Hepatocyte (in vitro differentiated cells): ENCODE measurements at regions not wholly inside any gene's neighbourhood (a gene's known extent, or its start where the extent isn't known, plus 50 kb on each side); places are given as distances from the start of the nearest gene placed in this dataset.

Experiments used
- DNase-seq: peaks from one replicate; pipeline ENCODE4 v3.0.0-alpha.2; 2016; ENCODE audit warnings: low spot score
- H2AFZ ChIP-seq: fragments of 200-600 bp; sonication (generic); 2 replicates; pipeline ENCODE4 v1.6.0; 2016; ENCODE audit warnings: antibody characterized with exemption, mild to moderate bottlenecking
- H3K27ac ChIP-seq: fragments of 200-600 bp; sonication (generic); 2 replicates; pipeline ENCODE4 v1.5.1; 2016; ENCODE audit warnings: mild to moderate bottlenecking
- H3K27me3 ChIP-seq: fragments of 200-600 bp; sonication (generic); 2 replicates; pipeline ENCODE4 v1.6.1; 2016
- H3K36me3 ChIP-seq: fragments of 200-600 bp; sonication (generic); replicated peaks from 2 replicates; pipeline ENCODE4 v1.5.1; 2016; ENCODE audit warnings: low read depth; ENCODE audit not compliant: insufficient read depth
- H3K4me1 ChIP-seq: fragments of 200-600 bp; sonication (generic); 2 replicates; pipeline ENCODE4 v1.5.1; 2016; ENCODE audit warnings: mild to moderate bottlenecking, moderate library complexity; ENCODE audit not compliant: insufficient read depth
- H3K4me2 ChIP-seq: fragments of 200-600 bp; sonication (generic); 2 replicates; pipeline ENCODE4 v1.6.0; 2016
- H3K4me3 ChIP-seq: fragments of 200-600 bp; sonication (generic); 2 replicates; pipeline ENCODE4 v1.5.1; 2016; ENCODE audit warnings: mild to moderate bottlenecking
- H3K79me2 ChIP-seq: fragments of 200-600 bp; sonication (generic); 2 replicates; pipeline ENCODE4 v1.6.0; 2017; ENCODE audit warnings: mild to moderate bottlenecking
- H3K9me2 ChIP-seq: fragments of 200-600 bp; sonication (generic); replicated peaks from 2 replicates; pipeline ENCODE4 v1.6.0; 2017; ENCODE audit warnings: mild to moderate bottlenecking; ENCODE audit not compliant: insufficient read depth
- H3K9me3 ChIP-seq: fragments of 200-600 bp; sonication (generic); 2 replicates; pipeline ENCODE4 v1.5.1; 2016; ENCODE audit warnings: low read depth, mild to moderate bottlenecking
- H4K20me1 ChIP-seq: fragments of 200-600 bp; sonication (generic); 2 replicates; pipeline ENCODE4 v1.6.0; 2016; ENCODE audit warnings: mild to moderate bottlenecking; ENCODE audit not compliant: insufficient read depth, poor library complexity, severe bottlenecking
- CTCF ChIP-seq: fragments of 200-600 bp; sonication (generic); IDR thresholded peaks from 2 replicates; pipeline ENCODE4 v1.5.1; 2016; ENCODE audit warnings: antibody characterized with exemption, mild to moderate bottlenecking; ENCODE audit not compliant: poor library complexity
- EZH2 ChIP-seq: fragments of 200-600 bp; sonication (generic); IDR thresholded peaks from 2 replicates; pipeline ENCODE4 v1.6.1; 2016; ENCODE audit warnings: antibody characterized with exemption, mild to moderate bottlenecking, borderline replicate concordance
- EZH2phosphoT487 ChIP-seq: fragments of 200-600 bp; sonication (generic); IDR thresholded peaks from one replicate; pipeline ENCODE4 v1.6.1; 2018; ENCODE audit warnings: antibody characterized with exemption, mild to moderate bottlenecking, low read depth, moderate library complexity; ENCODE audit not compliant: unreplicated experiment, severe bottlenecking
- WGBS: methylation state at CpG from one replicate; pipeline ENCODE4 v1.1.6; 2016; ENCODE audit warnings: low lambda C conversion rate; ENCODE audit errors: missing lambda C conversion rate; 5-methylcytosine and 5-hydroxymethylcytosine counted together

- no peaks in the 10 kb centered on the region for H3K27me3 ChIP-seq
- no peaks in the 10 kb centered on the region for H4K20me1 ChIP-seq
- no peak overlapping the region for H3K27ac ChIP-seq
- H3K36me3 ChIP-seq = no peaks in the 10 kb centered on the region
- H2AFZ ChIP-seq = no peak overlapping the region
- no peaks in the 10 kb centered on the region for H3K9me2 ChIP-seq
- H3K9me3 ChIP-seq = no peaks in the 10 kb centered on the region
- no peak for TF ChIP-seq EZH2phosphoT487
- no peak for TF ChIP-seq CTCF
- TF ChIP-seq EZH2 = no peak
- peaks cover 3% of the 10 kb centered on the region for H3K4me1 ChIP-seq
- no peaks in the 10 kb centered on the region for H3K79me2 ChIP-seq
- no peak overlapping the region for H3K4me3 ChIP-seq
- WGBS = 95% methylated on average over 6 of the region's 6 CpGs
- no peak overlapping the region for H3K4me2 ChIP-seq
- DNase-seq = no peak
Observed at GRCh38 chr12:88310666-88311065, 168.6 kb downstream of the TMTC3 start.

GRCh38 chr12:88313554-88313953 lies 171.4 kb downstream of the TMTC3 start:
- Histone ChIP-seq H3K27me3 (no peaks in the 10 kb centered on the region), H3K79me2 (no peaks in the 10 kb centered on the region), H3K9me3 (no peaks in the 10 kb centered on the region), H3K4me3 (no peak overlapping the region), H3K36me3 (no peaks in the 10 kb centered on the region), H3K9me2 (no peaks in the 10 kb centered on the region), H2AFZ (no peak overlapping the region), H3K4me1 (no peaks in the 10 kb centered on the region), H4K20me1 (no peaks in the 10 kb centered on the region), H3K4me2 (no peak overlapping the region), H3K27ac (no peak overlapping the region)
- DNase-seq = no peak
- TF ChIP-seq CTCF (no peak), EZH2phosphoT487 (no peak), EZH2 (no peak)
- WGBS = 100% methylated on average over 1 of the region's 1 CpG

- H3K79me2 ChIP-seq = no peaks in the 10 kb centered on the region
- no peak overlapping the region for H2AFZ ChIP-seq
- TF ChIP-seq EZH2 (no peak), EZH2phosphoT487 (no peak), CTCF (no peak)
- no peaks in the 10 kb centered on the region for H4K20me1 ChIP-seq
- DNase-seq = no peak
- no peak overlapping the region for H3K27ac ChIP-seq
- H3K9me2 ChIP-seq = no peaks in the 10 kb centered on the region
- no peak overlapping the region for H3K4me2 ChIP-seq
- H3K36me3 ChIP-seq = no peaks in the 10 kb centered on the region
- no peaks in the 10 kb centered on the region for H3K27me3 ChIP-seq
- no peak overlapping the region for H3K4me3 ChIP-seq
- WGBS = 91% methylated on average over 4 of the region's 4 CpGs
- H3K9me3 ChIP-seq = no peaks in the 10 kb centered on the region
- H3K4me1 ChIP-seq = no peaks in the 10 kb centered on the region
Observed at GRCh38 chr12:88314706-88315105, 172.6 kb downstream of the TMTC3 start.

GRCh38 chr12:88318726-88319125 lies 176.6 kb downstream of the TMTC3 start:
- Histone ChIP-seq H3K27me3 (no peaks in the 10 kb centered on the region), H3K27ac (no peak overlapping the region), H2AFZ (no peak overlapping the region), H3K9me3 (no peaks in the 10 kb centered on the region), H3K9me2 (no peaks in the 10 kb centered on the region), H4K20me1 (no peaks in the 10 kb centered on the region), H3K36me3 (no peaks in the 10 kb centered on the region), H3K4me2 (no peak overlapping the region), H3K4me3 (no peak overlapping the region), H3K79me2 (no peaks in the 10 kb centered on the region), H3K4me1 (no peaks in the 10 kb centered on the region)
- WGBS = 62% methylated on average over 2 of the region's 2 CpGs
- DNase-seq = no peak
- TF ChIP-seq CTCF (no peak), EZH2 (no peak), EZH2phosphoT487 (no peak)
